GM19463 (cell line): ENCODE measurements at regions not wholly inside any gene's neighbourhood (a gene's known extent, or its start where the extent isn't known, plus 50 kb on each side); places are given as distances from the start of the nearest gene placed in this dataset.
"Not testable (repeated sequence)": the region's sequence is repeated elsewhere in the genome, so short reads cannot be mapped to it uniquely, and the experiment has no call there.

Experiments
- ATAC-seq: cut with Tn5 transposase; IDR thresholded peaks from one replicate; pipeline ENCODE4 v1.9.1; 2021; ENCODE audit warnings: mild to moderate bottlenecking, moderate library complexity; ENCODE audit not compliant: unreplicated experiment

- ATAC-seq = no peak
Measured at GRCh38 chr6:144897441-144897921, 612.3 kb downstream of the UTRN start.

- no peak for ATAC-seq
Measured at GRCh38 chr6:144898052-144898689, 613.0 kb downstream of the UTRN start.

GRCh38 chr6:144898741-144899140 is 613.6 kb downstream of the UTRN start:
- no peak for ATAC-seq

- no peak for ATAC-seq
Measured at GRCh38 chr6:144899161-144899560, 614.0 kb downstream of the UTRN start.

GRCh38 chr6:144901412-144901811 is 616.3 kb downstream of the UTRN start:
- no peak for ATAC-seq

GRCh38 chr6:144908004-144908403 is 622.9 kb downstream of the UTRN start:
- ATAC-seq = no peak

- no peak for ATAC-seq
Measured at GRCh38 chr6:144909753-144910285, 624.7 kb downstream of the UTRN start.

- no peak for ATAC-seq
Measured at GRCh38 chr6:144911322-144911721, 626.2 kb downstream of the UTRN start.

- ATAC-seq = no peak
Measured at GRCh38 chr6:144912474-144912873, 627.3 kb downstream of the UTRN start.

GRCh38 chr6:144918073-144918472 is 632.9 kb downstream of the UTRN start:
- ATAC-seq = no peak

- no peak for ATAC-seq
Measured at GRCh38 chr6:144919560-144919959, 634.4 kb downstream of the UTRN start.

GRCh38 chr6:144920391-144920961 is 635.3 kb downstream of the UTRN start:
- ATAC-seq = no peak

GRCh38 chr6:144921206-144921975 is 636.3 kb downstream of the UTRN start:
- ATAC-seq = no peak

GRCh38 chr6:144922120-144922722 is 637.1 kb downstream of the UTRN start:
- no peak for ATAC-seq

- not testable (repeated sequence) for ATAC-seq
Measured at GRCh38 chr6:144922771-144923490, 637.8 kb downstream of the UTRN start.

GRCh38 chr6:144923491-144923787 is 638.3 kb downstream of the UTRN start:
- ATAC-seq = not testable (repeated sequence)

- no peak for ATAC-seq
Measured at GRCh38 chr6:144928847-144929246, 643.7 kb downstream of the UTRN start.

- no peak for ATAC-seq
Measured at GRCh38 chr6:144929262-144929661, 644.1 kb downstream of the UTRN start.

GRCh38 chr6:144931172-144932035 is 646.3 kb downstream of the UTRN start:
- ATAC-seq = peak; percentile 75

GRCh38 chr6:144932621-144933020 is 647.5 kb downstream of the UTRN start:
- no peak for ATAC-seq
